MCF 10A (cell line): ENCODE measurements at regions not wholly inside any gene's neighbourhood (a gene's known extent, or its start where the extent isn't known, plus 50 kb on each side); places are given as distances from the start of the nearest gene placed in this dataset.

ENCODE experiments used
- BruUV-seq: library from RNA; stranded (reverse); fragments of 400-500 nt; replicated peaks from 2 replicates; lab custom pipeline; 2021; lab: Mats Ljungman, UMichigan
- CTCF ChIA-PET: fragments of 300-600 bp; sonication (Branson Sonifier 250); formaldehyde crosslinking; extraction: SDS; loops from one replicate; lab custom pipeline; 2021; ENCODE audit warnings: antibody characterized with exemption, inconsistent platforms; lab: Yijun Ruan, JAX
- POLR2A ChIA-PET: fragments of 300-600, 350-650 bp; sonication (Branson Sonifier 250); formaldehyde crosslinking; extraction: SDS; loops from one replicate; lab custom pipeline; 2020; ENCODE audit warnings: antibody characterized with exemption, inconsistent platforms; lab: Yijun Ruan, JAX
- DNase-seq: peaks from one replicate; pipeline ENCODE4 v3.0.0-alpha.2; 2018; ENCODE audit not compliant: unreplicated experiment
- H3K27ac Mint-ChIP-seq: one replicate; pipeline ENCODE4 v1.8.0; 2022; ENCODE audit warnings: mild to moderate bottlenecking, low read depth, mixed read lengths; ENCODE audit not compliant: unreplicated experiment
- H3K27me3 Mint-ChIP-seq: one replicate; pipeline ENCODE4 v1.8.0; 2022; ENCODE audit warnings: mixed read lengths; ENCODE audit not compliant: insufficient read depth, unreplicated experiment
- H3K36me3 Mint-ChIP-seq: one replicate; pipeline ENCODE4 v1.8.0; 2022; ENCODE audit warnings: mild to moderate bottlenecking, moderate library complexity, mixed read lengths; ENCODE audit not compliant: insufficient read depth, unreplicated experiment
- H3K4me1 Mint-ChIP-seq: one replicate; pipeline ENCODE4 v1.8.0; 2022; ENCODE audit warnings: mixed read lengths; ENCODE audit not compliant: insufficient read depth, unreplicated experiment
- H3K4me3 Mint-ChIP-seq: one replicate; pipeline ENCODE4 v1.8.0; 2022; ENCODE audit warnings: mild to moderate bottlenecking, moderate library complexity, mixed read lengths; ENCODE audit not compliant: unreplicated experiment
- H3K9me3 Mint-ChIP-seq: one replicate; pipeline ENCODE4 v1.8.0; 2022; ENCODE audit warnings: mixed read lengths; ENCODE audit not compliant: unreplicated experiment
- CTCF ChIP-seq: fragments of 200-600 bp; IDR thresholded peaks from one replicate; pipeline ENCODE4 v1.8.0; 2022; ENCODE audit warnings: antibody characterized with exemption, mild to moderate bottlenecking; ENCODE audit not compliant: unreplicated experiment
- intact Hi-C: fragments of 100-400 bp; cut with micrococcal nuclease; formaldehyde crosslinking; loops from 2 replicates; pipeline ENCODE4 v1.14.1; 2022

GRCh38 chr9:134560654-134561053 lies 80.9 kb upstream of the COL5A1 start:
- Mint-ChIP-seq H3K36me3 (peaks cover 6% of the 10 kb centered on the region), H3K9me3 (no peaks in the 10 kb centered on the region), H3K27ac (no peak overlapping the region), H3K4me1 (no peaks in the 10 kb centered on the region), H3K4me3 (no peak overlapping the region), H3K27me3 (peaks cover 77% of the 10 kb centered on the region)
- POLR2A ChIA-PET = no interaction called here
- no peak for TF ChIP-seq CTCF
- no peak for DNase-seq
- intact Hi-C loops = no loop called here
- CTCF ChIA-PET = no interaction called here
- no TSS peak for BruUV-seq

- no peak for DNase-seq
- Mint-ChIP-seq H3K36me3 (peaks cover 6% of the 10 kb centered on the region), H3K4me1 (no peaks in the 10 kb centered on the region), H3K27ac (no peak overlapping the region), H3K27me3 (peaks cover 77% of the 10 kb centered on the region), H3K4me3 (no peak overlapping the region), H3K9me3 (no peaks in the 10 kb centered on the region)
- POLR2A ChIA-PET = no interaction called here
- CTCF ChIA-PET = no interaction called here
- TF ChIP-seq CTCF = no peak
- intact Hi-C loops = no loop called here
- BruUV-seq = no TSS peak
These were observed 80.0 kb upstream of the COL5A1 start for GRCh38 chr9:134561427-134562145.

- no TSS peak for BruUV-seq
- Mint-ChIP-seq H3K27me3 (peaks cover 71% of the 10 kb centered on the region), H3K9me3 (peaks cover 3% of the 10 kb centered on the region), H3K27ac (no peak overlapping the region), H3K4me3 (no peak overlapping the region), H3K4me1 (no peaks in the 10 kb centered on the region), H3K36me3 (peaks cover 1% of the 10 kb centered on the region)
- ChIA-PET CTCF (no interaction called here), POLR2A (no interaction called here)
- intact Hi-C loops = no loop called here
- TF ChIP-seq CTCF = no peak
- no peak for DNase-seq
These were observed 79.3 kb upstream of the COL5A1 start for GRCh38 chr9:134562146-134562849.

GRCh38 chr9:134563397-134563796 lies 78.2 kb upstream of the COL5A1 start:
- DNase-seq = no peak
- Mint-ChIP-seq H3K4me3 (no peak overlapping the region), H3K9me3 (peaks cover 8% of the 10 kb centered on the region), H3K27ac (no peak overlapping the region), H3K36me3 (no peaks in the 10 kb centered on the region), H3K27me3 (peaks cover 64% of the 10 kb centered on the region), H3K4me1 (no peaks in the 10 kb centered on the region)
- ChIA-PET POLR2A (no interaction called here), CTCF (no interaction called here)
- no peak for TF ChIP-seq CTCF
- no TSS peak for BruUV-seq
- intact Hi-C loops = no loop called here
